HUDEP-2 (cell line): ENCODE measurements at regions not wholly inside any gene's neighbourhood (a gene's known extent, or its start where the extent isn't known, plus 50 kb on each side); places are given as distances from the start of the nearest gene placed in this dataset.

Experiments used
- DNase-seq, 76 experiments: peaks; one replicate each; lab custom pipeline; 2025; ENCODE audit not compliant: unreplicated experiment in 76 of 76; lab: John Stamatoyannopoulos, UW

GRCh38 chr9:86705490-86705889, 241.8 kb downstream of the GAS1 start:
- DNase-seq: no peak

- DNase-seq: no peak
These were observed 244.0 kb downstream of the GAS1 start for GRCh38 chr9:86703346-86703745.

GRCh38 chr9:86700629-86701028, 246.7 kb downstream of the GAS1 start:
- no peak for DNase-seq

GRCh38 chr9:86697999-86698398, 249.3 kb downstream of the GAS1 start:
- no peak for DNase-seq

GRCh38 chr9:86697213-86697612, 250.1 kb downstream of the GAS1 start:
- DNase-seq: no peak

- DNase-seq: no peak
These were observed 251.3 kb downstream of the GAS1 start for GRCh38 chr9:86695910-86696424.

GRCh38 chr9:86690034-86690433, 257.3 kb downstream of the GAS1 start:
- DNase-seq: no peak

- no peak for DNase-seq
These were observed 259.5 kb downstream of the GAS1 start for GRCh38 chr9:86687788-86688187.

- DNase-seq: no peak
These were observed 261.8 kb downstream of the GAS1 start for GRCh38 chr9:86685556-86685955.

- no peak for DNase-seq
These were observed 263.2 kb downstream of the GAS1 start for GRCh38 chr9:86684148-86684547.

- DNase-seq: no peak
These were observed 265.1 kb downstream of the GAS1 start for GRCh38 chr9:86682240-86682639.

- no peak for DNase-seq
These were observed 267.4 kb downstream of the GAS1 start for GRCh38 chr9:86679909-86680308.

GRCh38 chr9:86676396-86676795, 270.9 kb downstream of the GAS1 start:
- no peak for DNase-seq

- no peak for DNase-seq
These were observed 271.5 kb downstream of the GAS1 start for GRCh38 chr9:86675805-86676204.

- no peak for DNase-seq
These were observed 272.8 kb downstream of the GAS1 start for GRCh38 chr9:86674487-86674886.

- DNase-seq: no peak
These were observed 274.3 kb downstream of the GAS1 start for GRCh38 chr9:86672966-86673365.

GRCh38 chr9:86672301-86672700, 275.0 kb downstream of the GAS1 start:
- no peak for DNase-seq

- no peak for DNase-seq
These were observed 276.3 kb downstream of the GAS1 start for GRCh38 chr9:86671018-86671417.

- no peak for DNase-seq
These were observed 276.8 kb downstream of the GAS1 start for GRCh38 chr9:86670536-86670935.

GRCh38 chr9:86670076-86670475, 277.2 kb downstream of the GAS1 start:
- DNase-seq: no peak

- DNase-seq: no peak
These were observed 277.9 kb downstream of the GAS1 start for GRCh38 chr9:86669422-86669821.

GRCh38 chr9:86668488-86668887, 278.8 kb downstream of the GAS1 start:
- no peak for DNase-seq

GRCh38 chr9:86667307-86667706, 280.0 kb downstream of the GAS1 start:
- DNase-seq: no peak
